ENCODE measurements at regions not wholly inside any gene's neighbourhood (a gene's known extent, or its start where the extent isn't known, plus 50 kb on each side); places are given as distances from the start of the nearest gene placed in this dataset.

GRCh38 chr17:31595666-31596381 is 204.3 kb downstream of the RAB11FIP4 start:
- Histone ChIP-seq H3K27ac (ENCODE audit: low read depth, low read length) (peak overlapping the region; percentile 95), H3K4me3 (ENCODE audit: low read depth, low read length) (no peak overlapping the region), H3K9me3 (ENCODE audit: control insufficient read depth, insufficient read depth, low read length) (peaks cover 2% of the 10 kb centered on the region; the same call in 1 of the 2 replicates), H3K27me3 (ENCODE audit: control insufficient read depth, insufficient read depth, low read length) (no peaks in the 10 kb centered on the region)
- CTCF ChIA-PET: interaction anchor here (1.1 kb wide), 1 partner anchor 247 kb away, joined by 5 read pairs; no protein-coding TSS in a partner anchor
- POLR2A ChIA-PET: interaction anchor here (0.6 to 2.0 kb wide), 4 partner anchors 15 to 54 kb away, joined by 3 to 9 read pairs (median 4); no protein-coding TSS in a partner anchor
- DNase-seq (ENCODE audit: low read depth, low spot score): no peak
- no peak for TF ChIP-seq CTCF (IDR thresholded peaks at IDR 0.05; ENCODE audit: low read depth, low read length)

- ChIA-PET POLR2A (no interaction called here), CTCF (no interaction called here)
- no peak for TF ChIP-seq CTCF (IDR thresholded peaks at IDR 0.05; ENCODE audit: low read depth, low read length)
- Histone ChIP-seq H3K27ac (ENCODE audit: low read depth, low read length) (peak overlapping the region; percentile 95), H3K27me3 (ENCODE audit: control insufficient read depth, insufficient read depth, low read length) (no peaks in the 10 kb centered on the region), H3K9me3 (ENCODE audit: control insufficient read depth, insufficient read depth, low read length) (peaks cover 2% of the 10 kb centered on the region; the same call in 1 of the 2 replicates), H3K4me3 (ENCODE audit: low read depth, low read length) (no peak overlapping the region)
- no peak for DNase-seq (ENCODE audit: low read depth, low spot score)
These were observed 203.6 kb downstream of the RAB11FIP4 start for GRCh38 chr17:31595076-31595475.

- peaks cover 2% of the 10 kb centered on the region; the same call in 1 of the 2 replicates for H3K9me3 ChIP-seq (ENCODE audit: control insufficient read depth, insufficient read depth, low read length)
- ChIA-PET POLR2A (interaction anchor here (1.0 to 1.2 kb wide), 2 partner anchors 14 to 160 kb away, joined by 3 to 5 read pairs; no protein-coding TSS in a partner anchor), CTCF (interaction anchor here (0.8 kb wide), 1 partner anchor 248 kb away, joined by 3 read pairs; no protein-coding TSS in a partner anchor)
- no peak overlapping the region for H3K4me3 ChIP-seq (ENCODE audit: low read depth, low read length)
- H3K27me3 ChIP-seq (ENCODE audit: control insufficient read depth, insufficient read depth, low read length): no peaks in the 10 kb centered on the region
- no peak for DNase-seq (ENCODE audit: low read depth, low spot score)
- no peak for TF ChIP-seq CTCF (IDR thresholded peaks at IDR 0.05; ENCODE audit: low read depth, low read length)
- H3K27ac ChIP-seq (ENCODE audit: low read depth, low read length): peak overlapping the region; percentile 78
These were observed 202.9 kb downstream of the RAB11FIP4 start for GRCh38 chr17:31594416-31594815.

GRCh38 chr17:31593806-31594205 is 202.3 kb downstream of the RAB11FIP4 start:
- Histone ChIP-seq H3K9me3 (ENCODE audit: control insufficient read depth, insufficient read depth, low read length) (peaks cover 2% of the 10 kb centered on the region; the same call in 1 of the 2 replicates), H3K27ac (ENCODE audit: low read depth, low read length) (peak overlapping the region; percentile 78), H3K27me3 (ENCODE audit: control insufficient read depth, insufficient read depth, low read length) (no peaks in the 10 kb centered on the region), H3K4me3 (ENCODE audit: low read depth, low read length) (no peak overlapping the region)
- ChIA-PET POLR2A (interaction anchor here (1.0 to 1.2 kb wide), 2 partner anchors 13 to 160 kb away, joined by 3 to 5 read pairs; no protein-coding TSS in a partner anchor), CTCF (interaction anchor here (0.8 kb wide), 1 partner anchor 248 kb away, joined by 3 read pairs; no protein-coding TSS in a partner anchor)
- DNase-seq (ENCODE audit: low read depth, low spot score): no peak
- no peak for TF ChIP-seq CTCF (IDR thresholded peaks at IDR 0.05; ENCODE audit: low read depth, low read length)

- no peaks in the 10 kb centered on the region for H3K27me3 ChIP-seq (ENCODE audit: control insufficient read depth, insufficient read depth, low read length)
- no peak overlapping the region for H3K4me3 ChIP-seq (ENCODE audit: low read depth, low read length)
- ChIA-PET CTCF (interaction anchor here (1.7 kb wide), 1 partner anchor 251 kb away, joined by 4 read pairs; no protein-coding TSS in a partner anchor), POLR2A (no interaction called here)
- no peak for DNase-seq (ENCODE audit: low read depth, low spot score)
- no peak overlapping the region for H3K27ac ChIP-seq (ENCODE audit: low read depth, low read length)
- H3K9me3 ChIP-seq (ENCODE audit: control insufficient read depth, insufficient read depth, low read length): 0 out of 2 replicates have a peak, but pooled peaks cover 2% of the 10 kb centered on the region
- TF ChIP-seq CTCF (IDR thresholded peaks at IDR 0.05; ENCODE audit: low read depth, low read length): no peak
These were observed 200.4 kb downstream of the RAB11FIP4 start for GRCh38 chr17:31591924-31592323.

All from AG04450 (cell line).